Kidney epithelial cell (primary cell): ENCODE measurements at regions not wholly inside any gene's neighbourhood (a gene's known extent, or its start where the extent isn't known, plus 50 kb on each side); places are given as distances from the start of the nearest gene placed in this dataset.

ENCODE experiments used
- DNase-seq: peaks from one replicate; pipeline ENCODE4 v3.0.0-alpha.2; 2010; ENCODE audit warnings: low read depth
- H3K27me3 ChIP-seq: 2 replicates; pipeline ENCODE4 v1.6.0; 2011; ENCODE audit warnings: low read length; ENCODE audit not compliant: control insufficient read depth, insufficient read depth
- H3K36me3 ChIP-seq: 2 replicates; pipeline ENCODE4 v1.5.1; 2011; ENCODE audit warnings: low read length; ENCODE audit not compliant: control insufficient read depth, insufficient read depth
- H3K4me3 ChIP-seq: 2 replicates; pipeline ENCODE4 v1.5.1; 2011; ENCODE audit warnings: low read depth, mild to moderate bottlenecking, control low read depth, low read length
- CTCF ChIP-seq: IDR thresholded peaks from 2 replicates; pipeline ENCODE4 v1.5.1; 2011; ENCODE audit warnings: mild to moderate bottlenecking, moderate library complexity, low read length, control low read depth, inconsistent platforms; ENCODE audit not compliant: insufficient read depth, poor library complexity, severe bottlenecking

DNA sequence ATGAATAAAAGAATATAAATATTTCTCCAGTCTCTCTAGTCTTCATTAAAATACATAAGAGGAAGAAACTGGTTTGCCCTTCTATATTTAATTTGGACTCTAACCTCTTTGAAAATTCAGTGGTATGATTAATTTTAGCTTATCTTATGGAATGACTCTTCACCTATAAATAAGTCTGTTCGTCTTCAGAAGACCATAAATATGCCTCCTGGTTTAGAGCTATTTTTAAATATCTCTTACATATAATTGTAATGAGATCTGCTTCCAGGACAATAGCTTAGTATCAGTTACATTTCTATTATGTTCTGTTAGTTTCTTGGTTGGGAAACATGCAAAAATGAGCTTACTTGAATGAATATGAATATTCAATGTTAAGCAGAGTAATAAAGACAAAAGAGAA is 257.5 kb upstream of the HMGA2 start:
- Histone ChIP-seq H3K4me3 (no peak overlapping the region), H3K36me3 (no peaks in the 10 kb centered on the region)
- no peak for DNase-seq

GRCh38 chr12:65567820-65568219 is 256.5 kb upstream of the HMGA2 start:
- no peak for DNase-seq
- Histone ChIP-seq H3K36me3 (no peaks in the 10 kb centered on the region), H3K27me3 (no peaks in the 10 kb centered on the region), H3K4me3 (no peak overlapping the region)
- TF ChIP-seq CTCF = no peak

More for the DNA sequence above, 257.5 kb upstream of the HMGA2 start:
- no peak for TF ChIP-seq CTCF
- no peaks in the 10 kb centered on the region for H3K27me3 ChIP-seq

DNA sequence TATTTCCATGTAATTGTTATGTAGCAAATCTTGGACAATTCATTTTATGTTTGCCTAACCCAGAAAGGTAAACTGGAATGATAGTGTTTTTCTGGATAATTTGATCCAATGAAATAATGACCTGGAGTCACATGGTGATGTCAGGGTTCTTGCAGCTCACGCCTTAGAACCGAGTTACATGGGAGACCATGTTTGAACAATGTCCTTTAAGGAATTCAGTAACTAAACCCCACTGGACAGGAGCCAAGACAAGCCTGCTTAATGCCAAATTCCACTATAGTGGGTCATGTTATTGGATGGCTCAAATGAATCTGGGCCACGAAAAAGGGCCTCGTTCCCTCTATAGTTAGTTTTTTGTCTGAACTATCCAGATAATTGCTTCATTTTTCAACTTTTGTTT is 255.8 kb upstream of the HMGA2 start:
- Histone ChIP-seq H3K36me3 (no peaks in the 10 kb centered on the region), H3K4me3 (no peak overlapping the region), H3K27me3 (no peaks in the 10 kb centered on the region)
- DNase-seq = no peak
- no peak for TF ChIP-seq CTCF

- Histone ChIP-seq H3K36me3 (no peaks in the 10 kb centered on the region), H3K27me3 (no peaks in the 10 kb centered on the region), H3K4me3 (no peak overlapping the region)
- no peak for TF ChIP-seq CTCF
- DNase-seq = no peak
Measured at GRCh38 chr12:65570451-65571130, 253.7 kb upstream of the HMGA2 start.

DNA sequence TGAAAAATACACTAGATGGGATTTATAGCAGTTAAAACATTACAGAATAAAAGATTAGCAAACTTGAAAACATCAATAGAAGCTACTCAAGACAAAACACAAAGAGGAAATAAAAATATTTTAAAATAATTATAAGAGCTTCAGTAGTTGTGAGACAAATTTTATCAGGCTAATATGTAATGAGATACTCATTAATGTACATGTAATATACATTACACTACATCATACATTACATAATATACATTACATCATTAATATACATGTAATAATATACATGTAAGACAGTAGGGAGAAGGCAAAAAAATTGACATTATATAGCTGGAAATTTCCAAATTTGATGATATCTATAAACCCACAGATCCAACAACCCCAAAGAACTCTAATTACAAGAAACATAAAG is 249.4 kb upstream of the HMGA2 start:
- no peak for DNase-seq
- H3K27me3 ChIP-seq = no peaks in the 10 kb centered on the region
- no peak overlapping the region for H3K4me3 ChIP-seq
- no peaks in the 10 kb centered on the region for H3K36me3 ChIP-seq
- no peak for TF ChIP-seq CTCF

DNA sequence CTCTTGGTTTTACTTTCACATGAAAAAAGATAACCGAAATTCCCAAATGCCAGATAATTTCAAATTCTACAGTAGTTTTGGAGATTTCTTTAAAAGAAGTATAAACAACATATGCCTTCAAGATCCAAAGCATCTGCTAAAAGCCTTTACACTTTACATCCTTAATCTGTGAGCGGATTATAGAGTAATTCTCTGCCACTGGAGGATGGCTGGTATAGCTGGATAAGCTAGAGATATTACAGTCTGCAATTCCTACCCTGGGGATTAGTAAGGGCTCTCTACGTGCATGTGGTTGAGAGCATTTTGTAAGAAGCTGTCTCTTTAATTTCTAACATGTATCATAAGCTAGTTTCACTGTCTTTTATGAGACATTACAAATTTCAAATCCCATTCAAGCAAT is 240.3 kb upstream of the HMGA2 start:
- no peak for TF ChIP-seq CTCF
- no peak for DNase-seq
- Histone ChIP-seq H3K36me3 (no peaks in the 10 kb centered on the region), H3K27me3 (no peaks in the 10 kb centered on the region), H3K4me3 (no peak overlapping the region)
